Suprapubic skin (tissue), 3 donors: ENCODE measurements at regions not wholly inside any gene's neighbourhood (a gene's known extent, or its start where the extent isn't known, plus 50 kb on each side); places are given as distances from the start of the nearest gene placed in this dataset.

Experiments used
- EP300 ChIP-seq: sonication (generic); formaldehyde crosslinking; IDR thresholded peaks from one replicate; pipeline ENCODE4 v1.6.1; 2017; ENCODE audit warnings: antibody characterized with exemption
- POLR2A ChIP-seq, 2 donors: fragments of 450-650 bp; IDR thresholded peaks; one replicate each; pipeline ENCODE4 v1.6.1; 2017; ENCODE audit warnings: antibody characterized with exemption in 2 of 2, mild to moderate bottlenecking in 2 of 2, moderate library complexity in 2 of 2
- TF ChIP-seq, protein P1 (sequence below), 2 donors: fragments of 200-600 bp in 1 of 2; fragments of 450-650 bp in 1 of 2; sonication (generic) in 1 of 2; IDR thresholded peaks; one replicate each; pipeline ENCODE4 v1.5.1; 2016 to 2019; ENCODE audit warnings: antibody characterized with exemption in 2 of 2, mild to moderate bottlenecking in 1 of 2, moderate library complexity in 1 of 2

DNA sequence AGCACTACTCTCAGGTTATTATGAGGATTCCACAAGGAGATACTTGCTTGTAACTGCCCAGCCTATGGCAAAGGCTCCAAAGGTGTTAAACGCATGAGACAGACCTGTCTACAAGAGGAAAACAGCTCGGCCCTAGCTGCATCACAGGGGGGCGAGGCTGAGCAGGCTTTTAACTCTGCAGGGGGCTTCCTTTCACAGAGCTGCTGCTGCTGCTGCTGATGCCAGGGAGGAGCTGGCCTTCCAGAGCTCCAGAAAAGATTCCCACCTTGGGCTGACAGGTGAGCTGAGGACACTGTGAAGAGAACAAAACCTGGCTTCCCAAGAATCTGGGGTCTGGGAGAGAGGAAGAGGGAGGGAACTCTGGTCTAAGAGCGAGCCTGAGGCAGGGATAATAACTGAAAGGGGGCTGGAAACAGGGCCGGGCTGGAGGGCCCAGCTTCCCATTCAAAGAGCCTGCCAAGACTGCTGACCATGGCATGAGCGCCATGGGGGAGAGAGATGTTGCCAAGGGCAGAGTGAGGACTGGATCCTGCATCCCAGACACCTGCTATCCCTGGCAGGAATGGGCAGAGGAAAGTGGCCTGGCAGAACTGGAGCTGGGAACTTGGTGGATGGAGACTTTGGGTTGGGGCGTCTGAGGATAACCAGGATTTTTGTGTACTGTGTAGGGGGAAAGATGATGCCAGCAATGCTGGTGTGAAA is 211.1 kb upstream of the LRFN2 start:
- TF ChIP-seq EP300 (no peak), POLR2A (IDR thresholded peaks at IDR 0.05) (no peak)
- TF ChIP-seq, protein P1, sequence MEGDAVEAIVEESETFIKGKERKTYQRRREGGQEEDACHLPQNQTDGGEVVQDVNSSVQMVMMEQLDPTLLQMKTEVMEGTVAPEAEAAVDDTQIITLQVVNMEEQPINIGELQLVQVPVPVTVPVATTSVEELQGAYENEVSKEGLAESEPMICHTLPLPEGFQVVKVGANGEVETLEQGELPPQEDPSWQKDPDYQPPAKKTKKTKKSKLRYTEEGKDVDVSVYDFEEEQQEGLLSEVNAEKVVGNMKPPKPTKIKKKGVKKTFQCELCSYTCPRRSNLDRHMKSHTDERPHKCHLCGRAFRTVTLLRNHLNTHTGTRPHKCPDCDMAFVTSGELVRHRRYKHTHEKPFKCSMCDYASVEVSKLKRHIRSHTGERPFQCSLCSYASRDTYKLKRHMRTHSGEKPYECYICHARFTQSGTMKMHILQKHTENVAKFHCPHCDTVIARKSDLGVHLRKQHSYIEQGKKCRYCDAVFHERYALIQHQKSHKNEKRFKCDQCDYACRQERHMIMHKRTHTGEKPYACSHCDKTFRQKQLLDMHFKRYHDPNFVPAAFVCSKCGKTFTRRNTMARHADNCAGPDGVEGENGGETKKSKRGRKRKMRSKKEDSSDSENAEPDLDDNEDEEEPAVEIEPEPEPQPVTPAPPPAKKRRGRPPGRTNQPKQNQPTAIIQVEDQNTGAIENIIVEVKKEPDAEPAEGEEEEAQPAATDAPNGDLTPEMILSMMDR (IDR thresholded peaks at IDR 0.05) = no peak
